ENCODE measurements at regions not wholly inside any gene's neighbourhood (a gene's known extent, or its start where the extent isn't known, plus 50 kb on each side); places are given as distances from the start of the nearest gene placed in this dataset.

DNA sequence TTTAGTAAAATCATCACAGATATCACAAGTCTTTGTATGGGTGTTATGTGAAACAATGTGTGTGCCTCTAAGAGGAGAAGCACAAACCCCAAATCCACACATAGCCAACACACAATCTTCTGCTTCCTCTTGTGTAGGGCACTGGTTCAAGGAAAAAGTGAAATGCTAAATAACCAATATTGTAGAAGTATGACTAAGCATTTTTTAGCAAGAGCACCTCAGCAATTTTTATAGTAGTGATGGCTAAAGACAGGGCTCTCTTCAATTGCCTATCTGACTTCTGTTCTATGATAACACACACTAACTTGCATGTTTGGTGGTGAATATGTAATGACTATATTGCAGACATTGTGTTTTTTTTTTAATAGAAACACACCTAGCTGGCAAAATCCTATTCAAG is 997.9 kb upstream of the ALCAM start:
- H3K27ac Mint-ChIP-seq (ENCODE audit: unreplicated experiment): no peak overlapping the region
- H3K27me3 Mint-ChIP-seq (ENCODE audit: unreplicated experiment): no peaks in the 10 kb centered on the region
- H3K36me3 Mint-ChIP-seq (ENCODE audit: unreplicated experiment): peaks cover 2% of the 10 kb centered on the region
- DNase-seq (ENCODE audit: extremely low spot score, unreplicated experiment): no peak
- peaks cover 12% of the 10 kb centered on the region for H3K9me3 Mint-ChIP-seq (ENCODE audit: unreplicated experiment)
- TF ChIP-seq, protein P1, sequence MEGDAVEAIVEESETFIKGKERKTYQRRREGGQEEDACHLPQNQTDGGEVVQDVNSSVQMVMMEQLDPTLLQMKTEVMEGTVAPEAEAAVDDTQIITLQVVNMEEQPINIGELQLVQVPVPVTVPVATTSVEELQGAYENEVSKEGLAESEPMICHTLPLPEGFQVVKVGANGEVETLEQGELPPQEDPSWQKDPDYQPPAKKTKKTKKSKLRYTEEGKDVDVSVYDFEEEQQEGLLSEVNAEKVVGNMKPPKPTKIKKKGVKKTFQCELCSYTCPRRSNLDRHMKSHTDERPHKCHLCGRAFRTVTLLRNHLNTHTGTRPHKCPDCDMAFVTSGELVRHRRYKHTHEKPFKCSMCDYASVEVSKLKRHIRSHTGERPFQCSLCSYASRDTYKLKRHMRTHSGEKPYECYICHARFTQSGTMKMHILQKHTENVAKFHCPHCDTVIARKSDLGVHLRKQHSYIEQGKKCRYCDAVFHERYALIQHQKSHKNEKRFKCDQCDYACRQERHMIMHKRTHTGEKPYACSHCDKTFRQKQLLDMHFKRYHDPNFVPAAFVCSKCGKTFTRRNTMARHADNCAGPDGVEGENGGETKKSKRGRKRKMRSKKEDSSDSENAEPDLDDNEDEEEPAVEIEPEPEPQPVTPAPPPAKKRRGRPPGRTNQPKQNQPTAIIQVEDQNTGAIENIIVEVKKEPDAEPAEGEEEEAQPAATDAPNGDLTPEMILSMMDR (IDR thresholded peaks at IDR 0.05): no peak
- no peak overlapping the region for H3K4me3 Mint-ChIP-seq (ENCODE audit: unreplicated experiment)
- H3K4me1 Mint-ChIP-seq (ENCODE audit: unreplicated experiment): peaks cover 4% of the 10 kb centered on the region

DNA sequence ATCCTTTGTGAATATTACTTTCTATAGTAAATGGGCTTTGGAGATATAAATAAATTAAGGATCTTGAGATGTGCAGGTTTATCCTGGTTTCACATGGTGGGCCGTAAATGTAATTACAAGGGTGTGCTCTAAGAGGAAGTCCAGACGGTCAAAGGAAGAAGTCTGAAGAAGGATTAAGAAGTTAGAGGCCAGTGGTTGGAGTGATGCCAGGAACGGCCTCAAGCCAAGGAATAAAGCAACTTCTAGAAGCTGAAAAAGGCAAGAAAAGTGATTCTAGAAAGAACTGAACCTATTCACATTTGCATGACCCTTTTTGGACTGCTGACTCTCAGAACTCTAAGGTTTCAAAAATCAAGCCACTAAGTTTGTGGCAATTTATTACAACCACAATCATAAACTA is 981.3 kb upstream of the ALCAM start:
- Mint-ChIP-seq H3K4me1 (ENCODE audit: unreplicated experiment) (peaks cover 11% of the 10 kb centered on the region), H3K9me3 (ENCODE audit: unreplicated experiment) (peaks cover 17% of the 10 kb centered on the region), H3K36me3 (ENCODE audit: unreplicated experiment) (no peaks in the 10 kb centered on the region), H3K27me3 (ENCODE audit: unreplicated experiment) (no peaks in the 10 kb centered on the region), H3K4me3 (ENCODE audit: unreplicated experiment) (no peak overlapping the region), H3K27ac (ENCODE audit: unreplicated experiment) (no peak overlapping the region)
- TF ChIP-seq, protein P1 (IDR thresholded peaks at IDR 0.05): no peak
- no peak for DNase-seq (ENCODE audit: extremely low spot score, unreplicated experiment)

DNA sequence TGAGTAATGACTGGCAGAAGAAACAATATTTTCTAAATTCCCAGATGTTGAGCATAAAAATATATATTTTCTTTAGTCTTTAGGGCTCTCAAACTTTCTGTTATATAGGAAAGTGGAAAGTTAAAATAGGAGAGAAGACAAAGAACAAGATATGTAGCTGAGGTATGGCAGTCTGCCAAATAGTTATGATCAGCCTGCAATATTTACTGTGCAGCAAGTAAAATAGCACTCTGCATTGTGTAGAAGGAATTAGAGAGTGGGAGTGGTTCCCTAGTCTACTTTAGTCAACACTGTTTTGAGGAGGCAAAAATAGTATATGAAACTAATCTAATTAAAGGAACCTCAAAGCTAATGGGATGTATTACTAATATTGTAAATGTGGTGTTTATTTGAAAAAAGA is 978.1 kb upstream of the ALCAM start:
- peaks cover 3% of the 10 kb centered on the region for H3K36me3 Mint-ChIP-seq (ENCODE audit: unreplicated experiment)
- no peak for DNase-seq (ENCODE audit: extremely low spot score, unreplicated experiment)
- no peaks in the 10 kb centered on the region for H3K27me3 Mint-ChIP-seq (ENCODE audit: unreplicated experiment)
- H3K27ac Mint-ChIP-seq (ENCODE audit: unreplicated experiment): peak overlapping the region; percentile 47
- H3K9me3 Mint-ChIP-seq (ENCODE audit: unreplicated experiment): peaks cover 23% of the 10 kb centered on the region
- TF ChIP-seq, protein P1 (IDR thresholded peaks at IDR 0.05): no peak
- H3K4me3 Mint-ChIP-seq (ENCODE audit: unreplicated experiment): no peak overlapping the region
- H3K4me1 Mint-ChIP-seq (ENCODE audit: unreplicated experiment): peaks cover 12% of the 10 kb centered on the region

DNA sequence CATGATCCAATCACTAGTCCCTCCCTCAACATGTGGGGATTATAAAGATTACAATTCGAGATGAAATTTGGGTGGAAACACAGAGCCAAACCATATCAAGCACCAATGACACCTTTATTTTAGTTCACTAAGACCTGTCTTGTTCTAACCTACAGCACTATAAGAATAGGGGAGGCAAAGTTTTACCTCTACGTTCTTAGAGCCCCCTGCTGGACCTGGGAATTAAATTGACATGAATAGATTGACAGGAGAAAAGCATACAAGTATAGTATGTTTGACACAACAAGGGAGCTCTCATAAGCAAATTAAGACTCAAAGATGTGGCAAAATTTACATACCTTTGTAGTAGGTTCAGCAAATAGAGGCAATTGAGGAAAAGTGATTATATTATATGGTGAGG is 974.4 kb upstream of the ALCAM start:
- Mint-ChIP-seq H3K4me1 (ENCODE audit: unreplicated experiment) (peaks cover 33% of the 10 kb centered on the region), H3K36me3 (ENCODE audit: unreplicated experiment) (peaks cover 3% of the 10 kb centered on the region)
- no peak for DNase-seq (ENCODE audit: extremely low spot score, unreplicated experiment)

DNA sequence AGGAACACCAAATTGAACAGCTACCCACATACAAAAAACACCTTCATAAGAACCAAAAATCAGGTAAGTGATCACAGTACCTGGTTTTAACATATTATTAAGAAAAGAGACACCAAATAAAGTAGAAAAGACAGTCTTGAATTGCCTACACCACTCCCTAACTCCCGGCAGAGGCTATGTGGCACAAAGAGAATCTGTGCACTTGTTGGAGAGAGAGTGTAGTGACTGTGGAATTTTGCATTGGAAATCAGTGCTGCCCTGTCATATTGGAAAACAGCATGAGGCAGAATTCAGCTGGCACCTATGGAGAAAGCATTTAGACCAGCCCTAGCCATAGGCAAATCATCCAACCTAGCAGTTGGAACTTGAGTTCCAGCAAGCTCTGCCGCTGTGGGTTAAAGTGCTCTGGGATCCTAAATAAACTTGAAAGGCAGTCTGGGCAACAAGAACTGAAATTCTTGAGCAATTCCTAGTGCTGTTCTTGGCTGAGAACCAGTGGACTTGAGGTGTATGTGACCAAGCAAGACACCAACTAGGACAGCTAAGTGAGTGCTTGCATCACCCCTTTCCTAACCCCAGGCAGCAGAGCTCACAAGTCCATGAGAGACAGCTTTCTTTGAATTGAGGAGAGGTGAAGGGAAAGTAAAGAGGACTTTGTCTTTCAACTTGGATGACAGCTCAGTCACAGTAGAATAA is 969.6 kb upstream of the ALCAM start:
- H3K9me3 Mint-ChIP-seq (ENCODE audit: unreplicated experiment): peaks cover 4% of the 10 kb centered on the region
- H3K27ac Mint-ChIP-seq (ENCODE audit: unreplicated experiment): peak overlapping the region; percentile 67
- H3K4me3 Mint-ChIP-seq (ENCODE audit: unreplicated experiment): no peak overlapping the region
- H3K36me3 Mint-ChIP-seq (ENCODE audit: unreplicated experiment): no peaks in the 10 kb centered on the region
- H3K4me1 Mint-ChIP-seq (ENCODE audit: unreplicated experiment): peaks cover 31% of the 10 kb centered on the region
- H3K27me3 Mint-ChIP-seq (ENCODE audit: unreplicated experiment): no peaks in the 10 kb centered on the region
- TF ChIP-seq, protein P1 (IDR thresholded peaks at IDR 0.05): no peak
- DNase-seq (ENCODE audit: extremely low spot score, unreplicated experiment): no peak

More for the DNA sequence above, 974.4 kb upstream of the ALCAM start:
- no peaks in the 10 kb centered on the region for H3K27me3 Mint-ChIP-seq (ENCODE audit: unreplicated experiment)
- H3K9me3 Mint-ChIP-seq (ENCODE audit: unreplicated experiment): peaks cover 12% of the 10 kb centered on the region
- TF ChIP-seq, protein P1 (IDR thresholded peaks at IDR 0.05): no peak
- no peak overlapping the region for H3K27ac Mint-ChIP-seq (ENCODE audit: unreplicated experiment)
- H3K4me3 Mint-ChIP-seq (ENCODE audit: unreplicated experiment): no peak overlapping the region
